ENCODE measurements at regions not wholly inside any gene's neighbourhood (a gene's known extent, or its start where the extent isn't known, plus 50 kb on each side); places are given as distances from the start of the nearest gene placed in this dataset.
"Not testable (repeated sequence)": the region's sequence is repeated elsewhere in the genome, so short reads cannot be mapped to it uniquely, and the experiment has no call there.

GRCh38 chr6:91063362-91063761, 476.5 kb upstream of the MAP3K7 start:
- no peak for ATAC-seq
- DNase-seq (ENCODE audit: low spot score): no peak

- DNase-seq (ENCODE audit: low spot score) (no peak), ATAC-seq (no peak)
Measured at GRCh38 chr6:91057689-91058088, 470.8 kb upstream of the MAP3K7 start.

GRCh38 chr6:91055959-91056358, 469.1 kb upstream of the MAP3K7 start:
- no peak for DNase-seq (ENCODE audit: low spot score)
- no peak for ATAC-seq

GRCh38 chr6:91052473-91053450, 465.9 kb upstream of the MAP3K7 start:
- not testable (repeated sequence) for ATAC-seq; DNase-seq (ENCODE audit: low spot score)

- DNase-seq (ENCODE audit: low spot score) (no peak), ATAC-seq (no peak)
Measured at GRCh38 chr6:91045161-91045560, 458.3 kb upstream of the MAP3K7 start.

- no peak for DNase-seq (ENCODE audit: low spot score)
Measured at GRCh38 chr6:91043751-91044150, 456.9 kb upstream of the MAP3K7 start.

GRCh38 chr6:91042656-91043055, 455.8 kb upstream of the MAP3K7 start:
- DNase-seq (ENCODE audit: low spot score) (no peak), ATAC-seq (no peak)

More at GRCh38 chr6:91043751-91044150, 456.9 kb upstream of the MAP3K7 start:
- no peak for ATAC-seq

GRCh38 chr6:91033964-91034363, 447.1 kb upstream of the MAP3K7 start:
- no peak for DNase-seq (ENCODE audit: low spot score)
- no peak for ATAC-seq

- DNase-seq (ENCODE audit: low spot score) (no peak), ATAC-seq (no peak)
Measured at GRCh38 chr6:91031581-91031980, 444.7 kb upstream of the MAP3K7 start.

GRCh38 chr6:91029211-91029610, 442.3 kb upstream of the MAP3K7 start:
- ATAC-seq (no peak), DNase-seq (ENCODE audit: low spot score) (no peak)

GRCh38 chr6:91023529-91023928, 436.7 kb upstream of the MAP3K7 start:
- ATAC-seq: no peak
- no peak for DNase-seq (ENCODE audit: low spot score)

GRCh38 chr6:91020744-91021143, 433.9 kb upstream of the MAP3K7 start:
- DNase-seq (ENCODE audit: low spot score) (no peak), ATAC-seq (no peak)

GRCh38 chr6:91018586-91018985, 431.7 kb upstream of the MAP3K7 start:
- DNase-seq (ENCODE audit: low spot score) (no peak), ATAC-seq (no peak)

- no peak for ATAC-seq
- DNase-seq (ENCODE audit: low spot score): no peak
Measured at GRCh38 chr6:91013511-91013910, 426.6 kb upstream of the MAP3K7 start.

- ATAC-seq (no peak), DNase-seq (ENCODE audit: low spot score) (no peak)
Measured at GRCh38 chr6:90997076-90997475, 410.2 kb upstream of the MAP3K7 start.

GRCh38 chr6:90993770-90994169, 406.9 kb upstream of the MAP3K7 start:
- ATAC-seq (no peak), DNase-seq (ENCODE audit: low spot score) (no peak)

- ATAC-seq (no peak), DNase-seq (ENCODE audit: low spot score) (no peak)
Measured at GRCh38 chr6:90989763-90990162, 402.9 kb upstream of the MAP3K7 start.

GRCh38 chr6:90984066-90984465, 397.2 kb upstream of the MAP3K7 start:
- DNase-seq (ENCODE audit: low spot score) (no peak), ATAC-seq (no peak)

- no peak for ATAC-seq
Measured at GRCh38 chr6:90983462-90983861, 396.6 kb upstream of the MAP3K7 start.

GRCh38 chr6:90982581-90982980, 395.7 kb upstream of the MAP3K7 start:
- ATAC-seq: no peak
- DNase-seq (ENCODE audit: low spot score): no peak

More at GRCh38 chr6:90983462-90983861, 396.6 kb upstream of the MAP3K7 start:
- DNase-seq (ENCODE audit: low spot score): no peak

GRCh38 chr6:90982051-90982450, 395.2 kb upstream of the MAP3K7 start:
- no peak for ATAC-seq
- DNase-seq (ENCODE audit: low spot score): no peak

- DNase-seq (ENCODE audit: low spot score) (no peak), ATAC-seq (no peak)
Measured at GRCh38 chr6:90978046-90978445, 391.2 kb upstream of the MAP3K7 start.

- DNase-seq (ENCODE audit: low spot score): no peak
- ATAC-seq: no peak
Measured at GRCh38 chr6:90977513-90977912, 390.6 kb upstream of the MAP3K7 start.
